ENCODE measurements at regions not wholly inside any gene's neighbourhood (a gene's known extent, or its start where the extent isn't known, plus 50 kb on each side); places are given as distances from the start of the nearest gene placed in this dataset.

- H3K4me3 ChIP-seq (replicated peaks in 1 of 3; ENCODE audit: insufficient read depth in 1 of 3, low read depth in 1 of 3, low read length in 3 of 3) = no peak overlapping the region
- dilution Hi-C loops (cut with MboI; ENCODE audit: extremely low pct_ligation_motif_present, low sequenced_read_pairs) (no loop called here), intact Hi-C loops (cut with micrococcal nuclease) (no loop called here)
- no peaks in the 10 kb centered on the region for H4K20me1 ChIP-seq (replicated peaks; ENCODE audit: control insufficient read depth, extremely low read depth, insufficient read depth, low read length)
- TF ChIP-seq MYC (IDR thresholded peaks at IDR 0.05; ENCODE audit: low read depth, low read length) (no peak), FOS (IDR thresholded peaks at IDR 0.05; ENCODE audit: borderline replicate concordance, insufficient read depth, low read length) (no peak), POLR2A (IDR thresholded peaks at IDR 0.05; ENCODE audit: low read depth, low read length) (no peak), EZH2 (IDR thresholded peaks at IDR 0.05; ENCODE audit: borderline replicate concordance, low read depth, low read length, severe bottlenecking) (no peak), JUN (IDR thresholded peaks at IDR 0.05; ENCODE audit: borderline replicate concordance, insufficient read depth, insufficient read length, low read depth) (no peak), GATA2 (IDR thresholded peaks at IDR 0.05; ENCODE audit: insufficient read depth, insufficient read length, low read depth, low read length) (no peak), POLR2AphosphoS5 (IDR thresholded peaks at IDR 0.05; ENCODE audit: insufficient read depth, low read depth, low read length) (no peak)
- TF ChIP-seq, protein P1, sequence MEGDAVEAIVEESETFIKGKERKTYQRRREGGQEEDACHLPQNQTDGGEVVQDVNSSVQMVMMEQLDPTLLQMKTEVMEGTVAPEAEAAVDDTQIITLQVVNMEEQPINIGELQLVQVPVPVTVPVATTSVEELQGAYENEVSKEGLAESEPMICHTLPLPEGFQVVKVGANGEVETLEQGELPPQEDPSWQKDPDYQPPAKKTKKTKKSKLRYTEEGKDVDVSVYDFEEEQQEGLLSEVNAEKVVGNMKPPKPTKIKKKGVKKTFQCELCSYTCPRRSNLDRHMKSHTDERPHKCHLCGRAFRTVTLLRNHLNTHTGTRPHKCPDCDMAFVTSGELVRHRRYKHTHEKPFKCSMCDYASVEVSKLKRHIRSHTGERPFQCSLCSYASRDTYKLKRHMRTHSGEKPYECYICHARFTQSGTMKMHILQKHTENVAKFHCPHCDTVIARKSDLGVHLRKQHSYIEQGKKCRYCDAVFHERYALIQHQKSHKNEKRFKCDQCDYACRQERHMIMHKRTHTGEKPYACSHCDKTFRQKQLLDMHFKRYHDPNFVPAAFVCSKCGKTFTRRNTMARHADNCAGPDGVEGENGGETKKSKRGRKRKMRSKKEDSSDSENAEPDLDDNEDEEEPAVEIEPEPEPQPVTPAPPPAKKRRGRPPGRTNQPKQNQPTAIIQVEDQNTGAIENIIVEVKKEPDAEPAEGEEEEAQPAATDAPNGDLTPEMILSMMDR (IDR thresholded peaks at IDR 0.05; ENCODE audit: extremely low read depth in 1 of 2, insufficient read depth in 1 of 2, low read depth in 1 of 2, low read length in 2 of 2) = no peak
- TF ChIP-seq, protein P2, sequence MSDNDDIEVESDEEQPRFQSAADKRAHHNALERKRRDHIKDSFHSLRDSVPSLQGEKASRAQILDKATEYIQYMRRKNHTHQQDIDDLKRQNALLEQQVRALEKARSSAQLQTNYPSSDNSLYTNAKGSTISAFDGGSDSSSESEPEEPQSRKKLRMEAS (IDR thresholded peaks at IDR 0.05; ENCODE audit: insufficient read depth, insufficient read length) = no peak
- FAIRE-seq (no peak), DNase-seq (ENCODE audit: low read depth, low spot score) (no peak)
- POLR2A ChIA-PET = no interaction called here
- H3K4me1 ChIP-seq (ENCODE audit: control insufficient read depth, extremely low read depth, insufficient read depth, low read length) = no peaks in the 10 kb centered on the region
- no peak overlapping the region for H2AFZ ChIP-seq (ENCODE audit: low read depth, low read length)
- no peak overlapping the region for H3K27ac ChIP-seq (ENCODE audit: insufficient read depth, low read depth, low read length)
- H3K27me3 ChIP-seq (ENCODE audit: control insufficient read depth in 2 of 2, insufficient read depth in 2 of 2, low read length in 2 of 2) = no peaks in the 10 kb centered on the region
- no peaks in the 10 kb centered on the region for H3K79me2 ChIP-seq (ENCODE audit: control insufficient read depth, insufficient read depth, low read length)
- H3K4me2 ChIP-seq (ENCODE audit: insufficient read depth, low read length) = no peak overlapping the region
- CTCF ChIA-PET = no interaction called here
- BruUV-seq (replicated peaks) = no TSS peak
- H3K9me1 ChIP-seq (replicated peaks; ENCODE audit: control insufficient read depth, extremely low read depth, insufficient read depth, low read length) = no peaks in the 10 kb centered on the region
- no peaks in the 10 kb centered on the region for H3K36me3 ChIP-seq (ENCODE audit: control insufficient read depth in 2 of 2, extremely low read depth in 1 of 2, insufficient read depth in 2 of 2, low read length in 2 of 2)
- H3K9ac ChIP-seq (replicated peaks; ENCODE audit: extremely low read depth, insufficient read depth, low read length) = no peak overlapping the region
- no peaks in the 10 kb centered on the region for H3K9me3 ChIP-seq (replicated peaks; ENCODE audit: control insufficient read depth, insufficient read depth, low read length)
These were observed 70.6 kb upstream of the ANK2 start for GRCh38 chr4:112978691-112979472.
